H9 (cell line): ENCODE measurements at regions not wholly inside any gene's neighbourhood (a gene's known extent, or its start where the extent isn't known, plus 50 kb on each side); places are given as distances from the start of the nearest gene placed in this dataset.

Experiments used
- DNase-seq: peaks from one replicate; pipeline ENCODE4 v3.0.0-alpha.2; 2017
- H2AFZ ChIP-seq: one replicate; pipeline ENCODE4 v1.6.1; 2013; ENCODE audit warnings: mild to moderate bottlenecking, low read length, control low read depth, moderate library complexity
- H2AK5ac ChIP-seq: 2 replicates; pipeline ENCODE4 v1.6.1; 2013; ENCODE audit warnings: low read length, control low read depth, mixed read lengths; ENCODE audit not compliant: insufficient read length
- H2BK120ac ChIP-seq: one replicate; pipeline ENCODE4 v1.6.1; 2013; ENCODE audit warnings: low read depth, mild to moderate bottlenecking, low read length, control low read depth, inconsistent platforms; ENCODE audit not compliant: poor library complexity, severe bottlenecking
- H2BK12ac ChIP-seq: 2 replicates; pipeline ENCODE4 v1.6.1; 2013; ENCODE audit warnings: low read length, control low read depth, mixed read lengths, low read depth; ENCODE audit not compliant: insufficient read length
- H2BK15ac ChIP-seq: 2 replicates; pipeline ENCODE4 v1.6.1; 2013; ENCODE audit warnings: low read depth, low read length, control low read depth
- H2BK20ac ChIP-seq: one replicate; pipeline ENCODE4 v1.6.1; 2013; ENCODE audit warnings: low read depth, mild to moderate bottlenecking, low read length, control low read depth, inconsistent platforms; ENCODE audit not compliant: poor library complexity, severe bottlenecking
- H2BK5ac ChIP-seq: 2 replicates; pipeline ENCODE4 v1.6.1; 2013; ENCODE audit warnings: low read length, control low read depth, mixed read lengths; ENCODE audit not compliant: insufficient read length
- H3K14ac ChIP-seq: 2 replicates; pipeline ENCODE4 v1.6.1; 2013; ENCODE audit warnings: low read length, control low read depth; ENCODE audit not compliant: insufficient read depth
- H3K18ac ChIP-seq: 2 replicates; pipeline ENCODE4 v1.6.1; 2013; ENCODE audit warnings: low read depth, mild to moderate bottlenecking, mixed read lengths, low read length, control low read depth; ENCODE audit not compliant: insufficient read length
- H3K23ac ChIP-seq: 2 replicates; pipeline ENCODE4 v1.6.1; 2013; ENCODE audit warnings: low read length, control low read depth, mixed read lengths, low read depth; ENCODE audit not compliant: insufficient read length
- H3K23me2 ChIP-seq: 2 replicates; pipeline ENCODE4 v1.6.1; 2013; ENCODE audit warnings: low read depth, mild to moderate bottlenecking, mixed read lengths, low read length, control low read depth; ENCODE audit not compliant: insufficient read length, poor library complexity, severe bottlenecking
- H3K27ac ChIP-seq: 2 replicates; pipeline ENCODE4 v1.5.1; 2013; ENCODE audit warnings: low read length, control low read depth, mixed read lengths, low read depth; ENCODE audit not compliant: insufficient read length
- H3K27me3 ChIP-seq: 2 replicates; pipeline ENCODE4 v1.6.1; 2013; ENCODE audit warnings: low read length, control low read depth, inconsistent platforms; ENCODE audit not compliant: insufficient read depth
- H3K4ac ChIP-seq: 2 replicates; pipeline ENCODE4 v1.6.1; 2013; ENCODE audit warnings: low read depth, mild to moderate bottlenecking, control low read depth, inconsistent platforms, low read length, moderate library complexity
- H3K4me1 ChIP-seq: 2 replicates; pipeline ENCODE4 v1.6.1; 2013; ENCODE audit warnings: low read length, control low read depth, inconsistent platforms; ENCODE audit not compliant: insufficient read depth
- H3K4me2 ChIP-seq: 2 replicates; pipeline ENCODE4 v1.6.1; 2013; ENCODE audit warnings: low read length, control low read depth, mixed read lengths; ENCODE audit not compliant: insufficient read length, insufficient read depth
- H3K56ac ChIP-seq: 2 replicates; pipeline ENCODE4 v1.6.1; 2013; ENCODE audit warnings: low read depth, mild to moderate bottlenecking, mixed read lengths, low read length, control low read depth; ENCODE audit not compliant: insufficient read length
- H3K79me1 ChIP-seq: 2 replicates; pipeline ENCODE4 v1.6.1; 2013; ENCODE audit warnings: low read depth, mild to moderate bottlenecking, moderate library complexity, low read length, control low read depth, inconsistent platforms; ENCODE audit not compliant: insufficient read depth, poor library complexity, severe bottlenecking
- H3K79me2 ChIP-seq: 2 replicates; pipeline ENCODE4 v1.6.1; 2013; ENCODE audit warnings: low read length, control low read depth, inconsistent platforms; ENCODE audit not compliant: insufficient read depth
- H3K9ac ChIP-seq: 2 replicates; pipeline ENCODE4 v1.6.1; 2013; ENCODE audit warnings: low read length, control low read depth, mixed read lengths; ENCODE audit not compliant: insufficient read length; ENCODE audit errors: extremely low read depth
- H3K9me3 ChIP-seq: one replicate; pipeline ENCODE4 v1.6.1; 2013; ENCODE audit warnings: low read depth, low read length, inconsistent platforms; ENCODE audit not compliant: control insufficient read depth
- H3T11ph ChIP-seq: one replicate; pipeline ENCODE4 v1.6.1; 2013; ENCODE audit warnings: mild to moderate bottlenecking, low read length, control low read depth, inconsistent platforms
- H4K20me1 ChIP-seq: one replicate; pipeline ENCODE4 v1.6.1; 2013; ENCODE audit not compliant: control insufficient read depth, insufficient read length, insufficient read depth
- H4K5ac ChIP-seq: 2 replicates; pipeline ENCODE4 v1.6.1; 2013; ENCODE audit warnings: low read depth, mild to moderate bottlenecking, mixed read lengths, low read length, control low read depth; ENCODE audit not compliant: insufficient read length
- H4K8ac ChIP-seq: replicated peaks from 2 replicates; pipeline ENCODE4 v1.6.1; 2013; ENCODE audit warnings: low read length, control low read depth, mixed read lengths, low read depth; ENCODE audit not compliant: insufficient read length
- H4K91ac ChIP-seq: 2 replicates; pipeline ENCODE4 v1.6.1; 2013; ENCODE audit warnings: low read depth, mild to moderate bottlenecking, moderate library complexity, mixed read lengths, low read length, control low read depth; ENCODE audit not compliant: insufficient read length
- H3K27ac Mint-ChIP-seq, 3 experiments: 2 replicates in 2 of 3; 3 replicates in 1 of 3; pipeline ENCODE4 v1.8.0; 2020 to 2021; ENCODE audit warnings: mixed read lengths in 3 of 3, mild to moderate bottlenecking in 1 of 3, moderate library complexity in 1 of 3
- H3K27me3 Mint-ChIP-seq: 2 replicates; pipeline ENCODE4 v1.8.0; 2021; ENCODE audit warnings: low read depth, mild to moderate bottlenecking, moderate library complexity, mixed read lengths
- H3K36me3 Mint-ChIP-seq, 3 experiments: 2 replicates in 2 of 3; 3 replicates in 1 of 3; pipeline ENCODE4 v1.8.0; 2020 to 2021; ENCODE audit warnings: low read depth in 3 of 3, mixed read lengths in 3 of 3; ENCODE audit not compliant: insufficient read depth in 1 of 3
- H3K4me1 Mint-ChIP-seq, 2 experiments: 2 replicates each; pipeline ENCODE4 v1.8.0; 2020; ENCODE audit warnings: mixed read lengths in 2 of 2
- H3K4me3 Mint-ChIP-seq, 2 experiments: 2 replicates in 1 of 2; 3 replicates in 1 of 2; pipeline ENCODE4 v1.8.0; 2020 to 2021; ENCODE audit warnings: mild to moderate bottlenecking in 2 of 2, mixed read lengths in 2 of 2, moderate library complexity in 1 of 2
- H3K9me3 Mint-ChIP-seq, 2 experiments: 2 replicates in 1 of 2; 3 replicates in 1 of 2; pipeline ENCODE4 v1.8.0; 2020; ENCODE audit warnings: mild to moderate bottlenecking in 2 of 2, mixed read lengths in 2 of 2, moderate library complexity in 1 of 2
- CTCF ChIP-seq: fragments of 200-600 bp; sonication (generic); conservative IDR thresholded peaks from 3 replicates; pipeline ENCODE4 v1.8.0; 2021; ENCODE audit warnings: antibody characterized with exemption, mild to moderate bottlenecking
- WGBS: extraction: QIAGEN DNeasy Blood & Tissue Kit; methylation state at CpG from one replicate; pipeline ENCODE4 v1.1.7; 2013; ENCODE audit warnings: missing lambda C conversion rate, low lambda C conversion rate, mixed read lengths; ENCODE audit not compliant: insufficient read length; ENCODE audit errors: extremely low coverage; 5-methylcytosine and 5-hydroxymethylcytosine counted together

- Histone ChIP-seq H2BK5ac (no peak overlapping the region), H3K27ac (no peak overlapping the region), H3K9ac (no peak overlapping the region), H2BK20ac (no peak overlapping the region), H3K79me2 (no peaks in the 10 kb centered on the region), H4K5ac (no peak overlapping the region), H3T11ph (no peak overlapping the region), H3K23me2 (no peaks in the 10 kb centered on the region), H2AK5ac (no peak overlapping the region), H3K79me1 (no peaks in the 10 kb centered on the region), H4K91ac (no peak overlapping the region), H2BK15ac (no peak overlapping the region), H2AFZ (no peak overlapping the region), H3K14ac (no peak overlapping the region), H2BK12ac (no peak overlapping the region), H3K18ac (no peak overlapping the region), H3K4me1 (no peaks in the 10 kb centered on the region), H3K27me3 (no peaks in the 10 kb centered on the region), H2BK120ac (no peak overlapping the region), H4K20me1 (no peaks in the 10 kb centered on the region), H3K4ac (no peak overlapping the region), H3K9me3 (no peaks in the 10 kb centered on the region), H3K4me2 (no peak overlapping the region), H3K56ac (no peak overlapping the region), H3K23ac (no peak overlapping the region), H4K8ac (no peak overlapping the region)
- Mint-ChIP-seq H3K36me3 (no peaks in the 10 kb centered on the region), H3K4me3 (no peak overlapping the region), H3K27me3 (no peaks in the 10 kb centered on the region), H3K27ac (no peak overlapping the region; a peak in 1 of 7 replicates), H3K9me3 (no peaks in the 10 kb centered on the region), H3K4me1 (peaks cover 4 to 5% of the 10 kb centered on the region in 2 experiments; a peak in 3 of 4 replicates)
- no peak for DNase-seq
- no peak for TF ChIP-seq CTCF
- no CpG with 5 or more reads among the region's 3 CpGs for WGBS
Observed at GRCh38 chr2:198638577-198638976, 819.2 kb downstream of the SATB2 start.
